ENCODE measurements at regions not wholly inside any gene's neighbourhood (a gene's known extent, or its start where the extent isn't known, plus 50 kb on each side); places are given as distances from the start of the nearest gene placed in this dataset.
"Not testable (repeated sequence)": the region's sequence is repeated elsewhere in the genome, so short reads cannot be mapped to it uniquely, and the experiment has no call there.

- no peaks in the 10 kb centered on the region for H3K9me3 Mint-ChIP-seq
These were observed 312.6 kb downstream of the THBS2 start for GRCh38 chr6:168941036-168941435.

GRCh38 chr6:168939796-168940195 is 313.9 kb downstream of the THBS2 start:
- no peaks in the 10 kb centered on the region for H3K36me3 Mint-ChIP-seq (ENCODE audit: low read depth)
- ATAC-seq (replicated peaks), result no peak
- H3K27me3 Mint-ChIP-seq, result peaks cover 25% of the 10 kb centered on the region
- H3K9me3 Mint-ChIP-seq, result no peaks in the 10 kb centered on the region
- H3K27ac Mint-ChIP-seq, result no peak overlapping the region
- no peak overlapping the region for H3K4me3 Mint-ChIP-seq
- no peaks in the 10 kb centered on the region for H3K4me1 Mint-ChIP-seq

More at GRCh38 chr6:168941036-168941435, 312.6 kb downstream of the THBS2 start:
- Mint-ChIP-seq H3K27ac (no peak overlapping the region), H3K36me3 (ENCODE audit: low read depth) (no peaks in the 10 kb centered on the region), H3K4me1 (no peaks in the 10 kb centered on the region), H3K27me3 (peaks cover 15% of the 10 kb centered on the region), H3K4me3 (no peak overlapping the region)
- no peak for ATAC-seq (replicated peaks)

- Mint-ChIP-seq H3K4me1 (no peaks in the 10 kb centered on the region), H3K9me3 (no peaks in the 10 kb centered on the region), H3K4me3 (no peak overlapping the region), H3K27ac (no peak overlapping the region), H3K36me3 (ENCODE audit: low read depth) (no peaks in the 10 kb centered on the region), H3K27me3 (peaks cover 31% of the 10 kb centered on the region)
- ATAC-seq (replicated peaks), result no peak
These were observed 314.6 kb downstream of the THBS2 start for GRCh38 chr6:168939041-168939440.

- ATAC-seq (replicated peaks), result no peak
- peaks cover 31% of the 10 kb centered on the region for H3K27me3 Mint-ChIP-seq
- H3K36me3 Mint-ChIP-seq (ENCODE audit: low read depth), result no peaks in the 10 kb centered on the region
- H3K4me1 Mint-ChIP-seq, result no peaks in the 10 kb centered on the region
- H3K27ac Mint-ChIP-seq, result no peak overlapping the region
- no peak overlapping the region for H3K4me3 Mint-ChIP-seq
- no peaks in the 10 kb centered on the region for H3K9me3 Mint-ChIP-seq
These were observed 315.1 kb downstream of the THBS2 start for GRCh38 chr6:168938546-168938945.

- no peaks in the 10 kb centered on the region for H3K4me1 Mint-ChIP-seq
- H3K36me3 Mint-ChIP-seq (ENCODE audit: low read depth), result no peaks in the 10 kb centered on the region
- peaks cover 31% of the 10 kb centered on the region for H3K27me3 Mint-ChIP-seq
- H3K27ac Mint-ChIP-seq, result no peak overlapping the region
- no peaks in the 10 kb centered on the region for H3K9me3 Mint-ChIP-seq
- no peak for ATAC-seq (replicated peaks)
- no peak overlapping the region for H3K4me3 Mint-ChIP-seq
These were observed 316.6 kb downstream of the THBS2 start for GRCh38 chr6:168937054-168937453.

- ATAC-seq (replicated peaks), result no peak
- no peaks in the 10 kb centered on the region for H3K9me3 Mint-ChIP-seq
- H3K4me3 Mint-ChIP-seq, result no peak overlapping the region
- H3K27me3 Mint-ChIP-seq, result peaks cover 29% of the 10 kb centered on the region
- no peak overlapping the region for H3K27ac Mint-ChIP-seq
- H3K4me1 Mint-ChIP-seq, result no peaks in the 10 kb centered on the region
- H3K36me3 Mint-ChIP-seq (ENCODE audit: low read depth), result no peaks in the 10 kb centered on the region
These were observed 318.0 kb downstream of the THBS2 start for GRCh38 chr6:168935628-168936010.

- H3K27me3 Mint-ChIP-seq, result peaks cover 24% of the 10 kb centered on the region
- no peak for ATAC-seq (replicated peaks)
- H3K27ac Mint-ChIP-seq, result no peak overlapping the region
- no peaks in the 10 kb centered on the region for H3K4me1 Mint-ChIP-seq
- H3K36me3 Mint-ChIP-seq (ENCODE audit: low read depth), result no peaks in the 10 kb centered on the region
- H3K4me3 Mint-ChIP-seq, result no peak overlapping the region
- no peaks in the 10 kb centered on the region for H3K9me3 Mint-ChIP-seq
These were observed 318.7 kb downstream of the THBS2 start for GRCh38 chr6:168934660-168935627.

GRCh38 chr6:168932171-168932570 is 321.5 kb downstream of the THBS2 start:
- H3K27me3 Mint-ChIP-seq, result peaks cover 18% of the 10 kb centered on the region
- H3K9me3 Mint-ChIP-seq; H3K4me3 Mint-ChIP-seq; H3K4me1 Mint-ChIP-seq; H3K36me3 Mint-ChIP-seq (ENCODE audit: low read depth); H3K27ac Mint-ChIP-seq; ATAC-seq (replicated peaks): not testable (repeated sequence)

GRCh38 chr6:168931072-168931471 is 322.6 kb downstream of the THBS2 start:
- H3K36me3 Mint-ChIP-seq (ENCODE audit: low read depth); ATAC-seq (replicated peaks); H3K27ac Mint-ChIP-seq; H3K4me3 Mint-ChIP-seq; H3K9me3 Mint-ChIP-seq; H3K4me1 Mint-ChIP-seq: not testable (repeated sequence)
- H3K27me3 Mint-ChIP-seq, result peaks cover 16% of the 10 kb centered on the region

- H3K4me3 Mint-ChIP-seq, result no peak overlapping the region
- H3K27ac Mint-ChIP-seq, result no peak overlapping the region
- H3K27me3 Mint-ChIP-seq, result peaks cover 7% of the 10 kb centered on the region
- no peaks in the 10 kb centered on the region for H3K36me3 Mint-ChIP-seq (ENCODE audit: low read depth)
- no peaks in the 10 kb centered on the region for H3K9me3 Mint-ChIP-seq
- no peaks in the 10 kb centered on the region for H3K4me1 Mint-ChIP-seq
- no peak for ATAC-seq (replicated peaks)
These were observed 323.7 kb downstream of the THBS2 start for GRCh38 chr6:168929871-168930450.

- Mint-ChIP-seq H3K27ac (no peak overlapping the region), H3K36me3 (ENCODE audit: low read depth) (no peaks in the 10 kb centered on the region), H3K4me3 (no peak overlapping the region), H3K9me3 (no peaks in the 10 kb centered on the region), H3K27me3 (no peaks in the 10 kb centered on the region), H3K4me1 (no peaks in the 10 kb centered on the region)
- no peak for ATAC-seq (replicated peaks)
These were observed 325.6 kb downstream of the THBS2 start for GRCh38 chr6:168928012-168928411.

GRCh38 chr6:168927026-168927425 is 326.6 kb downstream of the THBS2 start:
- Mint-ChIP-seq H3K36me3 (ENCODE audit: low read depth) (no peaks in the 10 kb centered on the region), H3K9me3 (no peaks in the 10 kb centered on the region), H3K27me3 (no peaks in the 10 kb centered on the region), H3K4me1 (no peaks in the 10 kb centered on the region), H3K27ac (no peak overlapping the region), H3K4me3 (no peak overlapping the region)
- no peak for ATAC-seq (replicated peaks)

GRCh38 chr6:168926306-168926705 is 327.3 kb downstream of the THBS2 start:
- Mint-ChIP-seq H3K36me3 (ENCODE audit: low read depth) (no peaks in the 10 kb centered on the region), H3K9me3 (no peaks in the 10 kb centered on the region)

GRCh38 chr6:168925671-168926070 is 328.0 kb downstream of the THBS2 start:
- ATAC-seq (replicated peaks), result no peak
- no peaks in the 10 kb centered on the region for H3K9me3 Mint-ChIP-seq
- H3K27ac Mint-ChIP-seq, result no peak overlapping the region
- no peaks in the 10 kb centered on the region for H3K4me1 Mint-ChIP-seq
- no peaks in the 10 kb centered on the region for H3K27me3 Mint-ChIP-seq
- H3K4me3 Mint-ChIP-seq, result no peak overlapping the region
- no peaks in the 10 kb centered on the region for H3K36me3 Mint-ChIP-seq (ENCODE audit: low read depth)

More at GRCh38 chr6:168926306-168926705, 327.3 kb downstream of the THBS2 start:
- Mint-ChIP-seq H3K27me3 (no peaks in the 10 kb centered on the region), H3K4me3 (no peak overlapping the region), H3K4me1 (no peaks in the 10 kb centered on the region), H3K27ac (no peak overlapping the region)
- ATAC-seq (replicated peaks), result no peak

GRCh38 chr6:168923171-168923570 is 330.5 kb downstream of the THBS2 start:
- H3K27me3 Mint-ChIP-seq, result peaks cover 7% of the 10 kb centered on the region
- H3K4me1 Mint-ChIP-seq, result no peaks in the 10 kb centered on the region
- no peak for ATAC-seq (replicated peaks)
- H3K4me3 Mint-ChIP-seq, result no peak overlapping the region
- no peaks in the 10 kb centered on the region for H3K36me3 Mint-ChIP-seq (ENCODE audit: low read depth)
- H3K9me3 Mint-ChIP-seq, result no peaks in the 10 kb centered on the region
- no peak overlapping the region for H3K27ac Mint-ChIP-seq
